WTC11 (cell line): ENCODE measurements at regions not wholly inside any gene's neighbourhood (a gene's known extent, or its start where the extent isn't known, plus 50 kb on each side); places are given as distances from the start of the nearest gene placed in this dataset.

Experiments used
- ATAC-seq: fragments of 200-7000 bp; cut with Tn5 transposase; 2 replicates; pipeline ENCODE4 v1.10.0; 2021; ENCODE audit warnings: mild to moderate bottlenecking, moderate library complexity
- CTCF ChIA-PET: fragments of 300-600 bp; sonication (Branson Sonifier 250); formaldehyde crosslinking; loops from one replicate; lab custom pipeline; 2021; ENCODE audit warnings: antibody characterized with exemption; lab: Charles Lee
- POLR2A ChIA-PET: fragments of 350-600 bp; sonication (Branson Sonifier 250); formaldehyde crosslinking; loops from one replicate; lab custom pipeline; 2021; ENCODE audit warnings: antibody characterized with exemption; lab: Charles Lee
- DNase-seq: peaks from one replicate; pipeline ENCODE4 v3.0.0; 2021; ENCODE audit warnings: low spot score
- H3K27ac Mint-ChIP-seq: 2 replicates; pipeline ENCODE4 v1.8.0; 2021; ENCODE audit warnings: mixed read lengths
- H3K27me3 Mint-ChIP-seq: 2 replicates; pipeline ENCODE4 v1.8.0; 2021; ENCODE audit warnings: low read depth, mild to moderate bottlenecking, moderate library complexity, mixed read lengths
- H3K36me3 Mint-ChIP-seq: 2 replicates; pipeline ENCODE4 v1.8.0; 2021; ENCODE audit warnings: mixed read lengths
- H3K4me1 Mint-ChIP-seq: 2 replicates; pipeline ENCODE4 v1.8.0; 2022; ENCODE audit warnings: mixed read lengths
- H3K4me3 Mint-ChIP-seq: 2 replicates; pipeline ENCODE4 v1.8.0; 2021; ENCODE audit warnings: mild to moderate bottlenecking, moderate library complexity, mixed read lengths
- H3K9me3 Mint-ChIP-seq: 2 replicates; pipeline ENCODE4 v1.8.0; 2021; ENCODE audit warnings: mixed read lengths
- ATF1 ChIP-seq: sonication (generic); formaldehyde crosslinking; IDR thresholded peaks from 2 replicates; pipeline ENCODE4 v1.8.1; 2023; ENCODE audit warnings: mild to moderate bottlenecking, moderate library complexity, missing genetic modification reagents
- CTCF ChIP-seq: fragments of 200-600 bp; IDR thresholded peaks from 2 replicates; pipeline ENCODE4 v1.8.0; 2022; ENCODE audit warnings: antibody characterized with exemption
- E2F5 ChIP-seq: sonication (generic); formaldehyde crosslinking; IDR thresholded peaks from 2 replicates; pipeline ENCODE4 v1.8.1; 2022; ENCODE audit warnings: mild to moderate bottlenecking, moderate library complexity, missing genetic modification reagents
- ETV6 ChIP-seq: sonication (generic); formaldehyde crosslinking; IDR thresholded peaks from 2 replicates; pipeline ENCODE4 v1.8.1; 2022; ENCODE audit warnings: mild to moderate bottlenecking, missing genetic modification reagents
- FOXJ3 ChIP-seq: sonication (generic); formaldehyde crosslinking; IDR thresholded peaks from 2 replicates; pipeline ENCODE4 v1.9.0; 2021; ENCODE audit warnings: missing genetic modification reagents, mild to moderate bottlenecking, borderline replicate concordance
- FOXK1 ChIP-seq: sonication (generic); formaldehyde crosslinking; IDR thresholded peaks from 2 replicates; pipeline ENCODE4 v1.8.0; 2022; ENCODE audit warnings: mild to moderate bottlenecking, moderate library complexity, missing genetic modification reagents
- FOXP1 ChIP-seq: sonication (generic); formaldehyde crosslinking; IDR thresholded peaks from 2 replicates; pipeline ENCODE4 v1.8.0; 2022; ENCODE audit warnings: missing genetic modification reagents, mild to moderate bottlenecking, moderate library complexity, borderline replicate concordance
- GABPB1 ChIP-seq: sonication (generic); formaldehyde crosslinking; IDR thresholded peaks from 2 replicates; pipeline ENCODE4 v1.8.1; 2023; ENCODE audit warnings: mild to moderate bottlenecking, missing genetic modification reagents
- PREB ChIP-seq: sonication (generic); formaldehyde crosslinking; IDR thresholded peaks from 2 replicates; pipeline ENCODE4 v1.8.1; 2022; ENCODE audit warnings: mild to moderate bottlenecking, missing genetic modification reagents, moderate library complexity, borderline replicate concordance
- RELA ChIP-seq: sonication (generic); formaldehyde crosslinking; IDR thresholded peaks from 2 replicates; pipeline ENCODE4 v1.8.1; 2022; ENCODE audit warnings: missing genetic modification reagents, mild to moderate bottlenecking, borderline replicate concordance
- RORB ChIP-seq: fragments of 250-450 bp; sonication (Bioruptor Pico); IDR thresholded peaks from 2 replicates; pipeline ENCODE4 v1.9.0; 2021; ENCODE audit warnings: mild to moderate bottlenecking
- TCF7 ChIP-seq: sonication (generic); formaldehyde crosslinking; IDR thresholded peaks from 2 replicates; pipeline ENCODE4 v1.8.0; 2022; ENCODE audit warnings: mild to moderate bottlenecking, low read depth, missing genetic modification reagents, moderate library complexity
- ZBTB21 ChIP-seq: sonication (generic); formaldehyde crosslinking; IDR thresholded peaks from 2 replicates; pipeline ENCODE4 v1.8.1; 2023; ENCODE audit warnings: mild to moderate bottlenecking, missing genetic modification reagents, borderline replicate concordance
- ZNF121 ChIP-seq: sonication (generic); formaldehyde crosslinking; IDR thresholded peaks from 2 replicates; pipeline ENCODE4 v1.8.0; 2023; ENCODE audit warnings: missing genetic modification reagents
- ZNF138 ChIP-seq: sonication (generic); formaldehyde crosslinking; conservative IDR thresholded peaks from 2 replicates; pipeline ENCODE4 v1.8.1; 2022; ENCODE audit warnings: mild to moderate bottlenecking, moderate library complexity, missing genetic modification reagents
- ZNF396 ChIP-seq: fragments of 250-450 bp; sonication (Bioruptor Pico); IDR thresholded peaks from 2 replicates; pipeline ENCODE4 v1.8.0; 2021; ENCODE audit warnings: mild to moderate bottlenecking, moderate library complexity, borderline replicate concordance
- ZNF671 ChIP-seq: fragments of 250-450 bp; sonication (Bioruptor Pico); IDR thresholded peaks from 2 replicates; pipeline ENCODE4 v1.8.0; 2021; ENCODE audit warnings: mild to moderate bottlenecking
- TF ChIP-seq, protein P1 (sequence below): fragments of 250-450 bp; sonication (Bioruptor Pico); IDR thresholded peaks from 2 replicates; pipeline ENCODE4 v1.9.0; 2021; ENCODE audit warnings: moderate library complexity, mild to moderate bottlenecking, inconsistent platforms, borderline replicate concordance
- TF ChIP-seq, protein P2 (sequence below): fragments of 250-450 bp; sonication (Bioruptor Pico); IDR thresholded peaks from 2 replicates; pipeline ENCODE4 v1.9.0; 2021; ENCODE audit warnings: mild to moderate bottlenecking
- TF ChIP-seq, protein P3 (sequence below): sonication (generic); formaldehyde crosslinking; IDR thresholded peaks from 2 replicates; pipeline ENCODE4 v1.8.0; 2023; ENCODE audit warnings: mild to moderate bottlenecking, missing genetic modification reagents
- TF ChIP-seq, protein P4 (sequence below): fragments of 250-450 bp; sonication (Bioruptor Pico); IDR thresholded peaks from 2 replicates; pipeline ENCODE4 v2.1.2; 2022; ENCODE audit warnings: mild to moderate bottlenecking, moderate library complexity
- TF ChIP-seq, protein P5 (sequence below): sonication (generic); formaldehyde crosslinking; IDR thresholded peaks from 2 replicates; pipeline ENCODE4 v1.8.0; 2022; ENCODE audit warnings: missing genetic modification reagents

- TF ChIP-seq, protein P1, sequence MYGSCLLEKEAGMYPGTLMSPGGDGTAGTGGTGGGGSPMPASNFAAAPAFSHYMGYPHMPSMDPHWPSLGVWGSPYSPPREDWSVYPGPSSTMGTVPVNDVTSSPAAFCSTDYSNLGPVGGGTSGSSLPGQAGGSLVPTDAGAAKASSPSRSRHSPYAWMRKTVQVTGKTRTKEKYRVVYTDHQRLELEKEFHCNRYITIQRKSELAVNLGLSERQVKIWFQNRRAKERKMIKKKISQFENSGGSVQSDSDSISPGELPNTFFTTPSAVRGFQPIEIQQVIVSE = no peak
- TF ChIP-seq FOXJ3 (CRISPR knock-in tag) = no peak
These were observed 273.1 kb downstream of the GLRX3 start (continued) for GRCh38 chr10:130409331-130409730.

- Mint-ChIP-seq H3K27ac (no peak overlapping the region), H3K4me1 (no peaks in the 10 kb centered on the region), H3K9me3 (peaks cover 83% of the 10 kb centered on the region)
- ATAC-seq = no peak
- CTCF ChIA-PET = no interaction called here
- TF ChIP-seq, protein P2, sequence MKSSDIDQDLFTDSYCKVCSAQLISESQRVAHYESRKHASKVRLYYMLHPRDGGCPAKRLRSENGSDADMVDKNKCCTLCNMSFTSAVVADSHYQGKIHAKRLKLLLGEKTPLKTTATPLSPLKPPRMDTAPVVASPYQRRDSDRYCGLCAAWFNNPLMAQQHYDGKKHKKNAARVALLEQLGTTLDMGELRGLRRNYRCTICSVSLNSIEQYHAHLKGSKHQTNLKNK = no peak
- TF ChIP-seq GABPB1 (CRISPR knock-in tag) (no peak), ZNF138 (no peak), ZNF121 (CRISPR knock-in tag) (no peak), RORB (CRISPR knock-in tag) (no peak), FOXK1 (CRISPR knock-in tag) (no peak), PREB (no peak), E2F5 (CRISPR knock-in tag) (no peak), ZNF671 (CRISPR knock-in tag) (no peak), ATF1 (CRISPR knock-in tag) (no peak)
- TF ChIP-seq, all 79 proteins: peak for 0
- POLR2A ChIA-PET = no interaction called here
- Mint-ChIP-seq H3K36me3 (peaks cover 76% of the 10 kb centered on the region), H3K27me3 (peaks cover 17% of the 10 kb centered on the region), H3K4me3 (no peak overlapping the region)
- DNase-seq = no peak
These were observed 273.7 kb downstream of the GLRX3 start for GRCh38 chr10:130409931-130410330.

DNA sequence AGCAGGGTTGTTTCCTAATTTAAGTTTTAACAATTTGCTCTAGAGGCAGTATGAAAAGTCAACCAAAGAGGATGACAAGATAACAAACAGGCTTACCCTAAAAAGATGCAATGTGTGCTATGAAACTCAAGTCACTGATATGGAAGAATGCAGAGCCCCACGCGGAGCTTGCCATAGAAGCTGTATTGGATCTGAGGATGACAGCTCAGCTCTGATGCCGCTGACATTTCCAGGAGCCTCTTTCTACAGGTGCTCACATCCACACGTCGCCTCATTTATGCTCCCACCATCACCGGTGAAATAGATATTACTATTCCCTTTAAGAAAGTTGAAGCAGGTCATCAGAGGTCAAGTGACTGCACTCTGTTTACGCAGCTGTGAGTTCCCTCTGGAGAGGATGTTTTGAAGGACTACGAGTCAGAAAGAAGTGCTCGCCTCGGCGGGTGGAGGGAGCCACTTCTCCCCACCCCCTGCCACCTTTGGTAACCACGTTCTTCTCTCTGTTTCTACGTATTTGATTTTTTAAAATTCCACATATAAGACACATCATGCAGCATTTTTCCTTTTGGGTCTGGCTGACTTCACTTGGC, 275.4 kb downstream of the GLRX3 start:
- CTCF ChIA-PET = no interaction called here
- H3K27ac Mint-ChIP-seq = no peak overlapping the region
- TF ChIP-seq, protein P3, sequence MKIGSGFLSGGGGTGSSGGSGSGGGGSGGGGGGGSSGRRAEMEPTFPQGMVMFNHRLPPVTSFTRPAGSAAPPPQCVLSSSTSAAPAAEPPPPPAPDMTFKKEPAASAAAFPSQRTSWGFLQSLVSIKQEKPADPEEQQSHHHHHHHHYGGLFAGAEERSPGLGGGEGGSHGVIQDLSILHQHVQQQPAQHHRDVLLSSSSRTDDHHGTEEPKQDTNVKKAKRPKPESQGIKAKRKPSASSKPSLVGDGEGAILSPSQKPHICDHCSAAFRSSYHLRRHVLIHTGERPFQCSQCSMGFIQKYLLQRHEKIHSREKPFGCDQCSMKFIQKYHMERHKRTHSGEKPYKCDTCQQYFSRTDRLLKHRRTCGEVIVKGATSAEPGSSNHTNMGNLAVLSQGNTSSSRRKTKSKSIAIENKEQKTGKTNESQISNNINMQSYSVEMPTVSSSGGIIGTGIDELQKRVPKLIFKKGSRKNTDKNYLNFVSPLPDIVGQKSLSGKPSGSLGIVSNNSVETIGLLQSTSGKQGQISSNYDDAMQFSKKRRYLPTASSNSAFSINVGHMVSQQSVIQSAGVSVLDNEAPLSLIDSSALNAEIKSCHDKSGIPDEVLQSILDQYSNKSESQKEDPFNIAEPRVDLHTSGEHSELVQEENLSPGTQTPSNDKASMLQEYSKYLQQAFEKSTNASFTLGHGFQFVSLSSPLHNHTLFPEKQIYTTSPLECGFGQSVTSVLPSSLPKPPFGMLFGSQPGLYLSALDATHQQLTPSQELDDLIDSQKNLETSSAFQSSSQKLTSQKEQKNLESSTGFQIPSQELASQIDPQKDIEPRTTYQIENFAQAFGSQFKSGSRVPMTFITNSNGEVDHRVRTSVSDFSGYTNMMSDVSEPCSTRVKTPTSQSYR (CRISPR knock-in tag) = no peak
- no peak for TF ChIP-seq CTCF
- TF ChIP-seq, protein P4, sequence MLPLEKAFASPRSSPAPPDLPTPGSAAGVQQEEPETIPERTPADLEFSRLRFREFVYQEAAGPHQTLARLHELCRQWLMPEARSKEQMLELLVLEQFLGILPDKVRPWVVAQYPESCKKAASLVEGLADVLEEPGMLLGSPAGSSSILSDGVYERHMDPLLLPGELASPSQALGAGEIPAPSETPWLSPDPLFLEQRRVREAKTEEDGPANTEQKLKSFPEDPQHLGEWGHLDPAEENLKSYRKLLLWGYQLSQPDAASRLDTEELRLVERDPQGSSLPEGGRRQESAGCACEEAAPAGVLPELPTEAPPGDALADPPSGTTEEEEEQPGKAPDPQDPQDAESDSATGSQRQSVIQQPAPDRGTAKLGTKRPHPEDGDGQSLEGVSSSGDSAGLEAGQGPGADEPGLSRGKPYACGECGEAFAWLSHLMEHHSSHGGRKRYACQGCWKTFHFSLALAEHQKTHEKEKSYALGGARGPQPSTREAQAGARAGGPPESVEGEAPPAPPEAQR (CRISPR knock-in tag) = no peak
- TF ChIP-seq ETV6 = no peak
- TF ChIP-seq RELA (CRISPR knock-in tag) = no peak
- no peak for TF ChIP-seq FOXP1 (CRISPR knock-in tag)
- TF ChIP-seq, protein P5, sequence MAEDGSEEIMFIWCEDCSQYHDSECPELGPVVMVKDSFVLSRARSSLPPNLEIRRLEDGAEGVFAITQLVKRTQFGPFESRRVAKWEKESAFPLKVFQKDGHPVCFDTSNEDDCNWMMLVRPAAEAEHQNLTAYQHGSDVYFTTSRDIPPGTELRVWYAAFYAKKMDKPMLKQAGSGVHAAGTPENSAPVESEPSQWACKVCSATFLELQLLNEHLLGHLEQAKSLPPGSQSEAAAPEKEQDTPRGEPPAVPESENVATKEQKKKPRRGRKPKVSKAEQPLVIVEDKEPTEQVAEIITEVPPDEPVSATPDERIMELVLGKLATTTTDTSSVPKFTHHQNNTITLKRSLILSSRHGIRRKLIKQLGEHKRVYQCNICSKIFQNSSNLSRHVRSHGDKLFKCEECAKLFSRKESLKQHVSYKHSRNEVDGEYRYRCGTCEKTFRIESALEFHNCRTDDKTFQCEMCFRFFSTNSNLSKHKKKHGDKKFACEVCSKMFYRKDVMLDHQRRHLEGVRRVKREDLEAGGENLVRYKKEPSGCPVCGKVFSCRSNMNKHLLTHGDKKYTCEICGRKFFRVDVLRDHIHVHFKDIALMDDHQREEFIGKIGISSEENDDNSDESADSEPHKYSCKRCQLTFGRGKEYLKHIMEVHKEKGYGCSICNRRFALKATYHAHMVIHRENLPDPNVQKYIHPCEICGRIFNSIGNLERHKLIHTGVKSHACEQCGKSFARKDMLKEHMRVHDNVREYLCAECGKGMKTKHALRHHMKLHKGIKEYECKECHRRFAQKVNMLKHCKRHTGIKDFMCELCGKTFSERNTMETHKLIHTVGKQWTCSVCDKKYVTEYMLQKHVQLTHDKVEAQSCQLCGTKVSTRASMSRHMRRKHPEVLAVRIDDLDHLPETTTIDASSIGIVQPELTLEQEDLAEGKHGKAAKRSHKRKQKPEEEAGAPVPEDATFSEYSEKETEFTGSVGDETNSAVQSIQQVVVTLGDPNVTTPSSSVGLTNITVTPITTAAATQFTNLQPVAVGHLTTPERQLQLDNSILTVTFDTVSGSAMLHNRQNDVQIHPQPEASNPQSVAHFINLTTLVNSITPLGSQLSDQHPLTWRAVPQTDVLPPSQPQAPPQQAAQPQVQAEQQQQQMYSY (CRISPR knock-in tag) = no peak
- TF ChIP-seq ZBTB21 (CRISPR knock-in tag) = no peak
- TF ChIP-seq TCF7 (CRISPR knock-in tag) = no peak
- TF ChIP-seq ZNF396 (CRISPR knock-in tag) = no peak

More for the DNA sequence above, 275.4 kb downstream of the GLRX3 start:
- ATAC-seq (no peak), DNase-seq (no peak)
- Mint-ChIP-seq H3K9me3 (peaks cover 83% of the 10 kb centered on the region), H3K4me1 (no peaks in the 10 kb centered on the region), H3K27me3 (peaks cover 27% of the 10 kb centered on the region), H3K4me3 (no peak overlapping the region), H3K36me3 (peaks cover 76% of the 10 kb centered on the region)
- POLR2A ChIA-PET = no interaction called here
